GM19099 (cell line): ENCODE measurements at regions not wholly inside any gene's neighbourhood (a gene's known extent, or its start where the extent isn't known, plus 50 kb on each side); places are given as distances from the start of the nearest gene placed in this dataset.

Experiments used
- POLR2A ChIP-seq: IDR thresholded peaks from 3 replicates; pipeline ENCODE4 v1.6.1; 2011; ENCODE audit warnings: low read depth; ENCODE audit not compliant: insufficient read length; ENCODE audit errors: extremely low read depth

- no peak for TF ChIP-seq POLR2A
Measured at GRCh38 chr3:182108371-182108770, 396.6 kb downstream of the SOX2 start.

DNA sequence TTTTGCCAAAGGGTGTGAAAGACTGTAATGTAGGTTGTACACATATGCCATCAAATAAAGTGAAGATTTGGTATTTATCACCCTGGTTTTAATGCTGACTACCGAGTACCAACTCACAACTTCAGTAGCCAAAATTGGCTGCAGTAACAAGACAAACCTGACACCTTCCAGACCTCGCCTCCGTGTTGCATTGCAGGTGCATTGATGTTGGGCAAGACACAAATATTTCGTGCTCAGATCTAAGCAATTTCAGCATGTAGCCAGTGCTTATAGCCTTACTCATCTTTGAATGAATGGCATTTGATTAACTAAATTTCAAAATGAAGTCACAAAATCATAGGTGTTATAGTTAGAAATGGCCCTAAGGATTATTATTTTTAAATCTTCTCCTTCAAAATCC, 400.2 kb downstream of the SOX2 start:
- TF ChIP-seq POLR2A = no peak

DNA sequence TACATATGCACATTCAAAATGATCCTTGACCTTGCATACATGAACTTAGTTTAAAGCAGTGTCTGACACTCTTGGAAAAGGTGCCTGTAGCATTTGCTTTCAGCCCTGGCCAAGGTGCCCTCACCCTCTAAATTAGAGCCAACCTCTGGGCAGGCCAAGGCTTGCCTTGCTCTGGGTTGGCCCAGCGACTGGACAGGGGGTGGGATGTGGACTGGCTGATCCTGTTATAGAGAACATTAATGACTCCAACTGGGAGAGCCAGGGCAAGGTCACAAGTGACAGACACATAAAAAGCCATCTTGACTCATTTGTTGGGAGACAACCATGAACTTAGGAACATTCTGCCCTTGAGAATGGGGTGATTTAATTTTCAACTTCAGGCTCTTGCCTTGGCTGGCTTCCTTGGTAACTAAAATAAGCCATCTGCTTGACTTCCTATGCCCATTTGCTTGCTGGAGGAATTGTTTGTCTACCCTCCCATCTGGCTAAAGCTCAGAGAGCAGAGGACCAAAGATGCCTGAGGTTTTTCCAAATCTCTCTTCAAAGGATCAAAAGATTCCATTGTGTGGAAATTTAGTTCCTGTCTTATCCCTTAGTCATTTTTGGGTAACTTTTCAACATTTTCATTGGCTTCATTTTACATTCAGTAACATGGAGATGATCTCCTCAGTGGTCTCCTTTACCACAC, 403.7 kb downstream of the SOX2 start:
- TF ChIP-seq POLR2A = no peak

DNA sequence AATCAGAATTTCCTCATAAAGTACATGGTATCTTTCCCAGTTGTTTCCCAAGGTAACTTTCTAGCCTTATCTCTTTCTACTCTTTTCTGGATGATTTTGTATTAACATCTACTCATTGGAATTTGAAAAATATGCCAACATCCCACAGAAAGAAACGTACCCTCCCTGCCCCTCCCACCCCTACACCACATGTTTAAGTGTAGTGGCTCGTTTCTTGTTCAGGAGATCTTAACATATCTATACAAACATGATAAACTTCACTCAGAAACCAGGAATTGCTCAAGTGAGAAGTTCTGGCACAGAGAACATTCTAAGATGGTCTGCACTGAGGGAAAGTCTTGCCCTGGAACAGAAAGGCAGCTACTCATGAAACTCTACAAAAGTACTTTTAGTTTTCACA, 404.7 kb downstream of the SOX2 start:
- TF ChIP-seq POLR2A = no peak

GRCh38 chr3:182117131-182117530, 405.4 kb downstream of the SOX2 start:
- no peak for TF ChIP-seq POLR2A

DNA sequence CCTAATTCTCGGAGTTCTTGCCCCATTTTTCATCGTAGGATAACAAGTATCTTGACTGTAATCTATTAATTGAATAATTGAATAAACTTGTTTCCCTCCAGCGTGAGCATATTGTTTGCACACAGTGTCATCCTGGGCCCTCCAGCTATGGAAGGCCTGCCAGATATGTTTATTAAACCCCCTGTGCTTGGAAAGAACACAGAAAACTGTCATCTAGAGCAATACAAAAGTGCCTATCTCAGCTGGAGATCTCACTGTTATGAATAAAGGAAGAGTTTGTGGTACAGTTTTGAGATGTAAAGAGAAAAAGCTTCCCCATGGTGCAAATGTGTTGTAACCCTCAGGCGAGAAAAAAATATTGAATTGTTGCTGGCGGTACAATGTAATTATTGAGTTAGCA, 405.9 kb downstream of the SOX2 start:
- no peak for TF ChIP-seq POLR2A

DNA sequence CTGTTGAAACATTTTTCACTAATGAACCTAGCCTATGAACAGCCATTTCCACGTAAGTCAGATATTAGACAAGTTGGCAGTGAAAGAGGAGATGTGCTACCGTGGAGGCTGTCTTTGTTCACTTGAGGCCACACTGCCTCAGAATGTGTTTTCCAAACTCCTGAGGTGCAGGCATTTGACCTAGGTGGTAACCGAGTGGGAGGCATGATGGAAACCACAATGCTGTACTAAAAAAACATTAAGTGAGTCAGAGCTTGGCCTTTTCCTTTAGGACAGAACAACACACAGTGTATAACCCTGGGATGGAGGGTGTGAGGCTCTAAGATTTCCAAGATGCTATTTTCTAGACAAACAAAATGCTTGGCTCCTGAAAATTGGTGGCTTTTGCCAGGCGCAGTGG, 406.3 kb downstream of the SOX2 start:
- no peak for TF ChIP-seq POLR2A

- TF ChIP-seq POLR2A = no peak
Measured at GRCh38 chr3:182121401-182121800, 409.7 kb downstream of the SOX2 start.

DNA sequence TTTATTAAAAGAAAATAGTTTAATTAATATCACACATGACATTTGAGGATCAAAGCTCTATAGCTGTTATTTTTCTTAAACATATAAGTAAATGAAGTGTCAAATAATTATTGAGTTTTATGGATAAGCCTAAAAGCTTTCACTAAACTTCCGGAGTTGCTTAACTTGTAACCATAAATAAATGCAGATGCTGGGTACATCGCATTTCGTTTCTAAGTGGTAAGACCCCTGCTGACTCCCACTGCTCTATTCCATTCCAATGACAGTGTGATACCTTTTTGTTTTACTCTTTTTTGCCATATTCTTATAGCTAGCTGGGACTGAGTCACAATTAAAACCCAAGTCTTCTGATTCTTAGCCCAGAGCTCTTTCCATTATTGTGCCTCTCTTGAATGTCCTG, 411.1 kb downstream of the SOX2 start:
- no peak for TF ChIP-seq POLR2A

GRCh38 chr3:182124187-182124586, 412.5 kb downstream of the SOX2 start:
- no peak for TF ChIP-seq POLR2A

DNA sequence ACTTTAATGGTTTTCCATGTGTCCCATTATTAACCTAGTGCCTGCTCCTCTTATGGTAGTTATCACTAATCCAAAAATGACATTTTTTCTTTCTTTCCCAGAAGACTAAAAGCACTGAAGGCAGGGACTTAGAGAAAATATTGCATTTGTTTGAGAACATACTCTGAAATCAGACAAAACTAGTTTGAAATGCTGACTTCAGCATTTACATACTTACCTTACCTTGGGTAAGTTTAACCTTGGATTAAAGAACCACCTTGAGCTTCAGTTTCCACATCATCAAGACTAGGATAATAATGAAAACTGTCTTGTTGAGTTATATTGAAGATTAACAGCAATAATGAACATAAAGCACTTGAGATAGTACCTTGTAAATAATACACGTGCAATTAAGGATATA, 413.0 kb downstream of the SOX2 start:
- TF ChIP-seq POLR2A = no peak

- TF ChIP-seq POLR2A = no peak
Measured at GRCh38 chr3:182129740-182130139, 418.0 kb downstream of the SOX2 start.

GRCh38 chr3:182133752-182134151, 422.0 kb downstream of the SOX2 start:
- no peak for TF ChIP-seq POLR2A

GRCh38 chr3:182135056-182135455, 423.3 kb downstream of the SOX2 start:
- no peak for TF ChIP-seq POLR2A

DNA sequence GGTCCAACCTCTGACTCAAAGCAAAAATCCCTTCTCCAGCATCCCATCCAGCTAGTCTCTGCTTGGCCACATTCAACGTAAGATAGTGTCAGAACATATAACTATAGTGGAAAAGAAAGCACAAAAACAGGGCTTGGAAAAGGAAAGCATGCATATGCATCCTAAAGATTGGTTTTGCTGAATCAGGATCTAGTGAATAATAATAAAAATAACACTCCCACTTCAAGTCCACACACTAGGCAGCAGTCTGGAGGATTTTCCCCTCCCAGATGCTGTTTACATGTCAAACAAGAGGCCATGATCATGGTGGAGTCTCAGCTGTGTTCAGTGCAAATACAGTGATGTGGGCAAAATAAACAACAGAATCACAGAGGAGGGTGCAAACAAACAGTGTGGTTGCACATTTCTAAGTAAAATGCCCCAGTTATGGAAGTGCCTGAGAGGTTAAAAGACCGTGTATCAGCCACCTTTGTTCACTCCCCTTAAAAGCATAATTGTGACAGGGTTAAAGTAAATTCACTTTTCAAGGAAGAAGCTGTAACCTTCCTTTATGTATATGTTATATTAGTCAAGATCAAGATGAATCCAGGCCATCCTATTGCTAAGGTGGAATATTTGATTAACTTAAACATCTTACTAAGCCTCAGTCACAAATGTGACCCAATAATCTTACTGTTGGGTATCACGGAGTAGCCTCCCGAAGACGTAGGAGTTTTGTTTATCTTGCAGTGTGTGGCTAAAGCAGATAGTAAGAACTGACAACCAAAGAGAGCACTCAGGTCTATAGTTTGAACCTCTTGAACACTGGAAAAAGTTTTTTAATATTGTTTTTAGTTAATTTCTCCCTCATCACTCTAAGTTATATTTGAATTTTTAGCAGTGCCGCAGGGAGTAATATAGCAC, 424.5 kb downstream of the SOX2 start:
- no peak for TF ChIP-seq POLR2A

GRCh38 chr3:182138393-182138792, 426.7 kb downstream of the SOX2 start:
- no peak for TF ChIP-seq POLR2A
